Stimulated activated naive CD4-positive, alpha-beta T cell treated with Interleukin-2 at 50 U/mL for 16 hours (primary cell): ENCODE measurements at regions not wholly inside any gene's neighbourhood (a gene's known extent, or its start where the extent isn't known, plus 50 kb on each side); places are given as distances from the start of the nearest gene placed in this dataset.
A peak's percentile ranks its signal among the peaks of the same experiment; 100 is the strongest.
"Not testable (repeated sequence)": the region's sequence is repeated elsewhere in the genome, so short reads cannot be mapped to it uniquely, and the experiment has no call there.

Experiments used
- DNase-seq: peaks from one replicate; lab custom pipeline; 2025; lab: John Stamatoyannopoulos, UW

- DNase-seq = no peak
Observed at GRCh38 chrX:65610481-65610880, 57.0 kb upstream of the MSN start.

GRCh38 chrX:65610040-65610439 lies 57.4 kb upstream of the MSN start:
- DNase-seq = no peak

- no peak for DNase-seq
Observed at GRCh38 chrX:65609237-65609636, 58.2 kb upstream of the MSN start.

- no peak for DNase-seq
Observed at GRCh38 chrX:65608026-65608425, 59.4 kb upstream of the MSN start.

- no peak for DNase-seq
Observed at GRCh38 chrX:65607070-65607742, 60.2 kb upstream of the MSN start.

GRCh38 chrX:65602221-65602560 lies 65.3 kb upstream of the MSN start:
- no peak for DNase-seq

GRCh38 chrX:65601530-65602220 lies 65.8 kb upstream of the MSN start:
- peak; percentile 11 for DNase-seq

- no peak for DNase-seq
Observed at GRCh38 chrX:65601126-65601525, 66.3 kb upstream of the MSN start.

GRCh38 chrX:65600106-65600505 lies 65.5 kb upstream of the LAS1L start:
- DNase-seq = no peak

- no peak for DNase-seq
Observed at GRCh38 chrX:65598559-65599147, 64.1 kb upstream of the LAS1L start.

GRCh38 chrX:65596270-65597034 lies 61.9 kb upstream of the LAS1L start:
- peak; percentile 41 for DNase-seq

GRCh38 chrX:65595460-65595876 lies 60.9 kb upstream of the LAS1L start:
- peak; percentile 84 for DNase-seq

GRCh38 chrX:65591206-65591605 lies 56.6 kb upstream of the LAS1L start:
- no peak for DNase-seq

- no peak for DNase-seq
Observed at GRCh38 chrX:65589304-65589703, 54.7 kb upstream of the LAS1L start.

- DNase-seq = no peak
Observed at GRCh38 chrX:65588795-65589194, 54.2 kb upstream of the LAS1L start.

GRCh38 chrX:65587616-65588526 lies 53.3 kb upstream of the LAS1L start:
- DNase-seq = no peak

GRCh38 chrX:65586491-65586890 lies 51.9 kb upstream of the LAS1L start:
- DNase-seq = no peak

GRCh38 chrX:65585226-65585625 lies 50.6 kb upstream of the LAS1L start:
- DNase-seq = not testable (repeated sequence)
